OCI-LY3 (cell line): ENCODE measurements at regions not wholly inside any gene's neighbourhood (a gene's known extent, or its start where the extent isn't known, plus 50 kb on each side); places are given as distances from the start of the nearest gene placed in this dataset.
A peak's percentile ranks its signal among the peaks of the same experiment; 100 is the strongest.

Source experiments
- H2AFZ ChIP-seq: fragments of 200-600, 300-600 bp; shearing (Covaris generic); 2 replicates; pipeline ENCODE4 v1.6.0; 2014; ENCODE audit warnings: antibody characterized with exemption, low read depth, low read length
- H3K27ac ChIP-seq: fragments of 200-600, 300-600 bp; sonication (generic); 2 replicates; pipeline ENCODE4 v1.5.1; 2014; ENCODE audit warnings: mild to moderate bottlenecking, low read length, moderate library complexity, mixed read lengths
- H3K27me3 ChIP-seq: fragments of 200-600, 300-600 bp; sonication (generic); 2 replicates; pipeline ENCODE4 v1.6.1; 2014; ENCODE audit warnings: low read depth, low read length, mixed read lengths
- H3K36me3 ChIP-seq: fragments of 200-600, 300-600 bp; sonication (generic); replicated peaks from 2 replicates; pipeline ENCODE3; 2014; ENCODE audit warnings: low read depth, low read length, mixed read lengths
- H3K4me1 ChIP-seq: fragments of 300-600, 200-600 bp; sonication (generic); 2 replicates; pipeline ENCODE4 v1.6.1; 2014; ENCODE audit warnings: low read length, mixed read lengths
- H3K4me2 ChIP-seq: fragments of 200-600, 300-600 bp; sonication (generic); 2 replicates; pipeline ENCODE4 v1.6.1; 2014; ENCODE audit warnings: low read length, mixed read lengths
- H3K4me3 ChIP-seq: fragments of 300-600, 200-600 bp; sonication (generic); 2 replicates; pipeline ENCODE4 v1.5.1; 2014; ENCODE audit warnings: antibody characterized with exemption, mild to moderate bottlenecking, low read length, moderate library complexity
- H3K79me2 ChIP-seq: fragments of 300-600, 200-600 bp; shearing (Covaris generic); 2 replicates; pipeline ENCODE4 v1.6.1; 2014; ENCODE audit warnings: mild to moderate bottlenecking, low read length, mixed read lengths
- H3K9ac ChIP-seq: fragments of 300-600, 200-600 bp; shearing (Covaris generic); 2 replicates; pipeline ENCODE4 v1.6.0; 2014; ENCODE audit warnings: mild to moderate bottlenecking, low read length, moderate library complexity
- H3K9me3 ChIP-seq: fragments of 200-600, 300-600 bp; shearing (Covaris generic); 2 replicates; pipeline ENCODE4 v1.6.1; 2014; ENCODE audit warnings: low read length, mixed read lengths; ENCODE audit not compliant: insufficient read depth
- H4K20me1 ChIP-seq: fragments of 200-600, 300-600 bp; sonication (generic); 2 replicates; pipeline ENCODE4 v1.6.1; 2016; ENCODE audit warnings: low read length, mixed read lengths; ENCODE audit not compliant: insufficient read depth
- EZH2phosphoT487 ChIP-seq: fragments of 200-600 bp; shearing (Covaris generic); IDR thresholded peaks from 2 replicates; pipeline ENCODE4 v1.6.1; 2018; ENCODE audit warnings: antibody characterized with exemption, mixed run types, low read depth
- TF ChIP-seq, protein P1 (sequence below): fragments of 200-600, 300-600 bp; sonication (generic); IDR thresholded peaks from 2 replicates; pipeline ENCODE4 v1.5.1; 2014; ENCODE audit warnings: antibody characterized with exemption, low read length, low read depth

DNA sequence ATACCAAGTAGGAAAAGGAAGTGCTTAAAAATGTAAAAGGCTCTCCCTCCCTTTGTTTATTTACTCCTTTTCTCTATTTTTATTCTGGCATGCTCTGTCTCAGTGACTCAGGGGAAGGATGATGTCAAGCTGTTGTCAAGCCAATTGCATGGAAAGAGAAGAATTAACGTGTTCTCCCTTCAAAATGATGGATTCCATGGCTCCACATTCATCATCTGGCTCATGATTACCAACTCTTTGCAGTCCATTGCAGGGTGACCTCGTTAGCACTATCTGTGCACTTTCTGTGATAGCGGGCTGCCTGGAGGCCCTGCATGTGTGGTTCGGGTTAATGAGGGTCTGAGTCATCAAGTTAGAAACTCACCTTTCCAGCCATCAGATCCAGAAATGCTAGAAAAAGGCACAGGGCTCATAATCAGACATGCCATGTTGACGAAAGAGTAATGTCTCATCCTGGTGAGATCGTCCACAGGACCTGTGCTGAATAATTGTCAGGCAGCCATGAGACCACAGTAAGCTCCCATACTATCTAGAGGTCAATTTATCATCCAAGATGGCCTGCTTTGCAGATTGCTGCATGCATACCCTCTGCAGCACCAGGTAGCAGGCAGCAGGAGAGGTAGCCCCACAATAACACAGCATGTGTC is 79.2 kb upstream of the BTG1 start:
- Histone ChIP-seq H3K4me3 (no peak overlapping the region), H3K27ac (no peak overlapping the region), H4K20me1 (no peaks in the 10 kb centered on the region), H3K4me2 (no peak overlapping the region), H3K9me3 (no peaks in the 10 kb centered on the region), H3K9ac (no peak overlapping the region), H2AFZ (no peak overlapping the region), H3K4me1 (no peaks in the 10 kb centered on the region), H3K27me3 (no peaks in the 10 kb centered on the region), H3K79me2 (no peaks in the 10 kb centered on the region), H3K36me3 (no peaks in the 10 kb centered on the region)
- TF ChIP-seq EZH2phosphoT487: no peak
- TF ChIP-seq, protein P1, sequence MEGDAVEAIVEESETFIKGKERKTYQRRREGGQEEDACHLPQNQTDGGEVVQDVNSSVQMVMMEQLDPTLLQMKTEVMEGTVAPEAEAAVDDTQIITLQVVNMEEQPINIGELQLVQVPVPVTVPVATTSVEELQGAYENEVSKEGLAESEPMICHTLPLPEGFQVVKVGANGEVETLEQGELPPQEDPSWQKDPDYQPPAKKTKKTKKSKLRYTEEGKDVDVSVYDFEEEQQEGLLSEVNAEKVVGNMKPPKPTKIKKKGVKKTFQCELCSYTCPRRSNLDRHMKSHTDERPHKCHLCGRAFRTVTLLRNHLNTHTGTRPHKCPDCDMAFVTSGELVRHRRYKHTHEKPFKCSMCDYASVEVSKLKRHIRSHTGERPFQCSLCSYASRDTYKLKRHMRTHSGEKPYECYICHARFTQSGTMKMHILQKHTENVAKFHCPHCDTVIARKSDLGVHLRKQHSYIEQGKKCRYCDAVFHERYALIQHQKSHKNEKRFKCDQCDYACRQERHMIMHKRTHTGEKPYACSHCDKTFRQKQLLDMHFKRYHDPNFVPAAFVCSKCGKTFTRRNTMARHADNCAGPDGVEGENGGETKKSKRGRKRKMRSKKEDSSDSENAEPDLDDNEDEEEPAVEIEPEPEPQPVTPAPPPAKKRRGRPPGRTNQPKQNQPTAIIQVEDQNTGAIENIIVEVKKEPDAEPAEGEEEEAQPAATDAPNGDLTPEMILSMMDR: no peak

DNA sequence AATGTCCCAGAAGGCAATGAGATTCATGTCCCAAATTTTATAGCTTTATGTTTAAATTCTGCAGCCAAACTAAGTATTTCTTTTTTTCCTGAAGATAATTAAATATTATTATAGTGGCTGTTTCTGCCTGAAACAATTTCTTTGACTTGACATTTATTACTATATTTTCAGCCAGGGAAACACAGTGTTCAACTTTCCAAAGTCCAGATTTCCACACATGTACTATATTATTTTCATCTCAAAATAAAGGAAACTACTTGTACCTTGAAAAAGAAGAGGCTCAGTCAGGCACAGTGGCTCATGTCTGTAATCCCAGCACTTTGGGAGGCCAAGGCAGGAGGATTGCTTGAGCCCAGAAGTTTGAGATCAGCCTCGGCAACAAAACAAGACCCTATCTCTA is 77.8 kb upstream of the BTG1 start:
- Histone ChIP-seq H3K4me1 (peaks cover 4% of the 10 kb centered on the region), H3K27ac (no peak overlapping the region), H3K36me3 (no peaks in the 10 kb centered on the region), H3K9ac (no peak overlapping the region), H3K4me2 (no peak overlapping the region), H3K79me2 (no peaks in the 10 kb centered on the region), H3K9me3 (no peaks in the 10 kb centered on the region), H2AFZ (no peak overlapping the region), H3K27me3 (no peaks in the 10 kb centered on the region), H4K20me1 (no peaks in the 10 kb centered on the region), H3K4me3 (no peak overlapping the region)
- no peak for TF ChIP-seq EZH2phosphoT487
- TF ChIP-seq, protein P1: no peak

DNA sequence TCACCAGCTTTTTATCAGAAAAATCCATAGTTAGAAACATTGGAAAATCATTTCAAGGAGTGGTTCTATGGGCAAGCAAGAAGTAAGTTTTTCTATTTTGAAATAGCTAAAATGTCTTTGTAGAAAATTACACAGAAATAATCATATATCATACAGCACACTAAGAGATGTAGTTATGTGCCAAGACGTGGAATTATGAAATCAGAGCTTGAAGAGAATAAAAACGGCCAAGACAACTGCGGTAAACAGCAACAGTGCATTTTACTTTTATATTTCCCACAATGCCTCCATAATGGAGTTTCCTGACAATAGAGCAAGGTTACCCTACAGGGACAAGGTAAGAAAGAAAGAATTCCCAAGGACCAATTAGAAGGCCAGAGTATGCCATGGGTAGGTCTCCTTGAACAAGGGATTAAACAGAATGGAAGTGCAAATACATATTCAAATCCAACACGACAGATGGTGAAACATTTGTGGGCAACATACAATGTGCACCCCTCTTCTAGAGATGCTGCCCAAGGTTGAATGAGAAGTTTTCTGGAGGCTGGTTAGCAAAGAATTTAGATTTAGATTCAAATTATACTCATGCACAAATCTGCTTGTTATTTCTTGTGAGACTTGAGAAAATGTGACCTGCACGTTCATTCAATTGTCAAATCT is 76.1 kb upstream of the BTG1 start:
- H2AFZ ChIP-seq: no peak overlapping the region
- H3K36me3 ChIP-seq: no peaks in the 10 kb centered on the region
- H3K27ac ChIP-seq: no peak overlapping the region
- no peaks in the 10 kb centered on the region for H3K79me2 ChIP-seq
- TF ChIP-seq EZH2phosphoT487: no peak
- TF ChIP-seq, protein P1: no peak
- H3K27me3 ChIP-seq: no peaks in the 10 kb centered on the region
- no peak overlapping the region for H3K9ac ChIP-seq
- H3K4me2 ChIP-seq: no peak overlapping the region
- H4K20me1 ChIP-seq: no peaks in the 10 kb centered on the region
- H3K4me3 ChIP-seq: no peak overlapping the region
- H3K4me1 ChIP-seq: peaks cover 9% of the 10 kb centered on the region
- no peaks in the 10 kb centered on the region for H3K9me3 ChIP-seq

DNA sequence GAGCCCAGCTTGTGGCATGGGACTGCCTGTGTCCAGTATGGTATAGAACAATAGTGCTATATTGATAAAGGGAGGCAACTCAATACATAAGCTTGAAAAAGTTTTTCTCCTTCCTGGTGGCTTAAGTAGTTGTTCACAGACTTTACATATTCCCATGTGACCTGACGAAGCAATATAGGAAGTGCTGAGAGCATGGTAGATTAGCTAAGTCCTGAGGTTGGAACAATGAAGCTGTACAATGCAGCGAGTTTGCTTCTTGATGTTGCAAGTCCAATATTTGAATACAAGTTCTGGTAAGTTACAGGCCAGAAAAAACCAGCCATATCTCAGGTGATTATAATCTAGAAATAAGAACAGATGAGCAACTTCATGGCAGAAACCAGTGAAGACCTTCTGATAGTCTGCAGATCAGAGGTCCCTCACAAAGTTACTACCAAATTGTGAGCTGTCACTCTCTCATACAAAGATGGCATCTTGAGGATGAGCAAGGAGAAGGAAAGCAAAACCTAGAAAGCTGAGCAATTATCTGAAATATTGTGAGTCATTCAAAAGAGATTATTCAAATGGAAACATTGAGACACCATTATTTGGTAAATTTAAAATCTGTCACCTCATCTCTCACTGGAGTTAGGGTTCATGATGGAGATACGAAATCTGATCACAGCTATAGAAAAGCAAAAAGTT is 72.9 kb upstream of the BTG1 start:
- no peak overlapping the region for H3K4me3 ChIP-seq
- peak overlapping the region; percentile 9; the same call in 1 of the 2 replicates for H3K4me2 ChIP-seq
- H3K9ac ChIP-seq: no peak overlapping the region
- H3K36me3 ChIP-seq: no peaks in the 10 kb centered on the region
- H2AFZ ChIP-seq: peak overlapping the region; percentile 81
- TF ChIP-seq, protein P1: no peak
- TF ChIP-seq EZH2phosphoT487: no peak
- H3K9me3 ChIP-seq: no peaks in the 10 kb centered on the region
- H3K27ac ChIP-seq: no peak overlapping the region
- H3K4me1 ChIP-seq: peaks cover 9% of the 10 kb centered on the region
- no peaks in the 10 kb centered on the region for H3K27me3 ChIP-seq
- H4K20me1 ChIP-seq: no peaks in the 10 kb centered on the region
- no peaks in the 10 kb centered on the region for H3K79me2 ChIP-seq
